ENCODE measurements at regions not wholly inside any gene's neighbourhood (a gene's known extent, or its start where the extent isn't known, plus 50 kb on each side); places are given as distances from the start of the nearest gene placed in this dataset.
"Not testable (repeated sequence)": the region's sequence is repeated elsewhere in the genome, so short reads cannot be mapped to it uniquely, and the experiment has no call there.

DNA sequence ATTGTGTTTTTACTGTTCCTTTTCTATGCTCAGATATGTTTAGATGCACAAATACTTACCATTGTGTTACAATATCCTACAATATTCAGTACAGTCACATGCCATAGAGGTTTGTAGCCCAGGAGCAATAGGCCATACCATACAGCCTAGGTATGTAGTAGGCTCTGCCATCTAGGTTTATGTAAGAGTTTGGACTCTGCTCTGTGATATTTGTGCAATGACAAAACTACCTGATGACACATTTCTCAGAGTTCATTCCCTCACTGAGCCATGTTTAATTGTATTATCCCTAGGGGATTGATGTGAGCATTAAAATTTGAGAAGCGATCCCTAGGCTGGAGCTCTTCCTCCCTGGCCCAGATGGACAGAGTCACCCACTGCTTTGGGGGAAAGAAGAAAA is 270.0 kb upstream of the PROK2 start:
- DNase-seq: no peak

DNA sequence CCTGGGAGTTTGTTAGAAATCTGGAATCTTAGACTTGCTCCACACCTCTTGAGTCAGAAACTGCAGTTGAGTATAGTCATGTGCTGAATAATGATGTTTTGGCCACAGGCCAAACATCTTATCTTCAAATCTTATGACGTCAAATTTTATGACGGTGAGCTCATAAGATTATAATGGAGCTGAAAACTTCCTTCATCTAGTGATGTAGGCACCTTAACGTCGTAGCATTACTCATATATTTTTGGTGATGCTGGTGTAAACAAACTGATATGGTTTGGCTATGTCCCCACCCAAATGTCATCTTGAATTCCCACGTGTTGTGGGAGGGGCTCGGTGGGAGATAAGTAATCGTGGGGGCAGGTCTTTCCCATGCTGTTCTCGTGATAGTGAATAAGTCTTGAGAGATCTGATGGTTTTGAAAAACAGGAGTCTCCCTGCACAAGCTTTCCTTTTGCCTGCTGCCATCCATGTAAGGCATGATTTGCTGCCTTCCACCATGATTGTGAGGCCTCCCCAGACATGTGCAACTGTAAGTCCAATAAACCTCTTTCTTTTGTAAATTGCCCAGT is 268.0 kb upstream of the PROK2 start:
- DNase-seq: no peak

DNA sequence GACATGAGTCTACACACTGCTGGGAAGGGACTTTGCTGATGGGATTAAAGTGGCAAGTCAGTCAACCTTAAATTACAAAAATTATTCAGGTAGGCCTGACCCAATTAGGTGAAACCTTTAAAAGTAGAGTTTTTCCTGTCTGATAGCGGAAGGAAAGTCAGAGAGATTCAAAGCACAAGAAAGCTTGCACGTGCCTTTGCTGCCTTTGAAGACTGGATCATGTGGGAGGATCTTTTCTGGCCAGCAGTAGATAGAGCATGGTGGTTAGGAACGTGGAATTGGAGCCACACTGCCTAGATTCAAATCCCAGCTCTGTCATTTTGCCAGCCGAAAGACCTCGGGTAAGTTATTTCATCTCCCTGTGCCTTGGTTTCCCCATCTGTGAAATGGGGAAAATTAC is 265.8 kb upstream of the PROK2 start:
- no peak for DNase-seq

DNA sequence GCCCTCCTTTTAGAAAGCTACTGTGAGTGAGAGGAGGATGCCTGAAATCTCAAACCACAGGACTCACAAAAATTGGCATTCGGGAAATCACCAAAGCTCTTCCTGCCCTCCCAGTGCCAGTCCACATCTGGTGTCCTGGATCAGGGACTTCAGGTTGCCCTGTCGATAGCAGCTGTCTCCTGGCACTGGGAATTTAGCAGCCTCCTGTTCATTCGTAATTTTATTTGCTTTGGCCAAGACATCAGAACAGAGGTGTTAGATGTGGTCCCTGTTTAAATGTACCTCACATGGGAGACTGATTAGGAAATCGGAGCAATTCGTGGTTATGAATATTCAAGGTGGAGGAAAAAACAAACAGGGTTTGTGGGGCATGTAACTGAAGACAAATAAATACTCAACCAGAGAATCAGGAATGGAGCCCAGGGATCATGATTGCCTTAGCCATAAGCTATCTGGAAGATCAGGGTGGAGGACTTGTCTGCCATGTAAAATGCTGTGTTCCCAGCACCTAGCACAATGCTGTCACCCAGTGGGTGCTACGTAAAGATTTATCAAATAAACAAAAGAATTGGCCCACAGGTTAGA is 265.2 kb upstream of the PROK2 start:
- DNase-seq: no peak

DNA sequence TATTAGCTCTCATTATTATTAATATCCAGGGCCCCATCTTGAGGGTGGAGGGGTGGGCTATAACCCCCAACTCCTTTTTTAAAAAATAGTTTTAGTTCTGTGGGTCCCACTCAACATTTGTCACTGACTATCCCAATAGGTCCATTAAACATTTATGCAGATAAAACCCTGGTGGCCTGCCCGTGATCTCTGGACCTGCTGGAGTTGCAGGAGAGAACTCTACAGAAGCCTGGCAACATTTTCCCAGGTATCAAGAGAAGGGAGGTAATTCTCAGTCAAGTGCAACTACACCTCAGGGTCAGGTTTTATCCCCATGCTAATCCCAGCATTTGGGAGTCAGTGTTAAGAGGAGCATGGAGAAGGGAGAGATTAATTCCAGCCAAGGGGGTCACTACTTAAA is 264.4 kb upstream of the PROK2 start:
- no peak for DNase-seq

DNA sequence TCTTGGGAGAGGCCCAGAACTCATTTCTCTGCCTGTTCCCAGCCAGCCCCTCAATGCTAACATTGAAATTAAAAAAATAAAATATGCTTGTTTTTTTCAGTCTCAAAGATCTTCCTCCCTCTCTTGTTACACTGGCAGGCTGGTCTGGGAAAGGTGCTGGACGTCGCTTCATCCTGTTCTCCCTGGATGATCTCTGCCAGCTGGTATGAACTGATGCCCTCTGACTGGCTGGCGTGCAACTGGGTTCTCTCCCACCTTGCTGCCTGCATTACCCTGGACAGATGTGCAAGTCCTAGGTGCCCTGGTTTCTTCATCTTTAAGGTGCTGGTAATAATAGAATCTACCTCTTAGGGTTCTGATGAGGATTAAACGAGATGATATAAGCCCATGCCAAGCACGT is 263.9 kb upstream of the PROK2 start:
- DNase-seq: no peak

DNA sequence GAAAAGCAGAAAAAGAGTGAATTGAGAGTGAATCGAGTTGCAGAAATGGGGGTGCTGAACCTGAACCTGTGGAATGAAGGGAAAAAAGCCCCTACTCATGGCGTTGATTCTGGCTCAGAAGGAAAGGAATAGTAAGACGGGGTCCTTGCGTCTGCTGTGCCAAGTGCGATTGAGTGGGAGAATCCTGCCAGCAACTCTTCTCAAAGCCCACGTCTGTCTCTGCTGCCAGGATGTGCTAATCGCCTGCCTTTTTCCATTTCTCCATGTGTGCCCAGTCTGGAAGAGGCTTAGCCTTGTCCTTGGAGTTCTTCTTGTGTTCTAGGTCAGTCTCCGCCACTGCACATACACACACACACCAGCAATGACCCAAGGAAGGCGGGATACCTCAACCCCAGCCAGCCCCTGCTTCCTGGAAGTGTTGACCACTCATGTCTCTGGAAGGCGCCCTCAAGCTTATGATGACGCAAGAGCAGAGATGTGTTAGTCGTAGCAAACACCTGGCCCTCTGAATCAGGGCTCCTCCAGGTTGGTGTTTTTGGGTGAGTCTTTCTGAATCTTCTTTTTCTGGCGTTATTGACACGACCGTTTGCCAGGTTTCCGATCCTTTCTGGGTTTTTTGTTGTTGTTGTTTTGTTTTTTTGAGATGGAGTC is 262.4 kb upstream of the PROK2 start:
- no peak for DNase-seq

DNA sequence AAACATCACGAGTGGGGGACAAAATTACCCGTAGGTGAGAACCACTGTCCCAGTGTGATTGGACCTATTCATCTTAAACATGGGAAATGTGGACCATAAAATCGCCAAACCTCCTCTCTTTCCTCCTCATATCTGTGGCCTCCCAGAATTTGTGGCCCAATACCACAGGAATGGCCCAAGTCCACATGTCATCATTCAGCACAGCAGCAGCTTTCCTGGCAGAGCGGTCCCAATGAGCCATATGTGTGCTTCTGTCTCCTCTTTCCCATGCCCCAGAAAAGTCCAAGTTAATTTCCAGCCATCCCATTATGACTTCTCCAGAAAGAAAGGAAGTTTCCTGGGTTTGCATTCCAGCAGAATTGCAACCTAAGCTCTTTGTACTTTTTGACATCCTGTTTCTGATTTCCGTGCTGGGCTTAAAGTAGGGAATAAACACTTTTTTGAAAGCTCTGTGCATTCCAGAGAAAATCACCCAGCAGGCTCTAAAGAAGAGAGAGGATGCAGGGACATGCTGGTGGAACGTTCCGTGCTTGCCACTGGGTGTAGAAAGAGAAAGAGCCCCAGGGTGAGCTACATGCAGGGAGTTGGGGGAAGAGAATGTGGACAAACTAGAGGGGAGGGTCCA is 259.4 kb upstream of the PROK2 start:
- DNase-seq: no peak

DNA sequence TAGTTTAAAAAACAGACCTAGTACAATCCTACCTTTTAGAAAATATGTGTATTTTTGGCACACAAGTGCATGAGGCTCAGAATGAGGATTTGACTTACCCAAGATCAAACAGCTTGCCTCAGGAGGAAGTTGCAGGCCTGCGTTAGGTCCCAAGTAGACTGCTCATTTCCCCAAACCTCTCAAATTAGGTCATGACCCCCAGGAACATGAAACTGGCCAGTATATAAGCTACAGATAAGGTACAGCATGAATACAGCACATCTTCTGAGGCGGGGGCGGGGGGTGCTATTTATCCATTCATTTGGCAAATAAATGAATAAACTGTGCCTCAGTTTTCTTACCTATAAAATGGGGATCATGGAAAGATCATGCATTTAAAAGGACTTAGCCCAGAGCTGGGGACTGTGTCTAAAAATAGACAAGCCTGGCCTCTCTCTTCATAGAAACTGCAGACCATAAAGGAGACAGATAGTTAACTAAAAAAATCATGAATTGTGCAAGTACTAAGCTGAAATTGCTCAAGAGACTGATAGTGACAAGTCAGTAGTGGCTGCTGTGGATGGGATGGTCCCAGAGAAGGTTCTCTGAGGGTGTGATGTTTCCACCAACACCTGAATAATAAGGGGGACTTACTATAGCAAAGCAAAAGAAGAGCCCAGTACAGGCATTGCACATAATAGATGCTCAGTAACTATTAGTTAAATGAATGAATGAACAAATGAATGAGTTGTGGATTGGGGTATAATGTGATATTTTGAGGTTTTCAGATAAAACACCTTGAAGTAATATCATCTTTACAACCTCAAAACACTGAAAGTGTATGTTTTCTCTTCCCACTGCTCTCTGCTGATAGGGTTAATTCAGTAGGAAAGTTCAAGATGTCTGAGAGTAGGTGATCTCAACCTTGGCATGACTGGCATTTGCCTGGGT is 258.5 kb upstream of the PROK2 start:
- DNase-seq: peak; percentile 93

DNA sequence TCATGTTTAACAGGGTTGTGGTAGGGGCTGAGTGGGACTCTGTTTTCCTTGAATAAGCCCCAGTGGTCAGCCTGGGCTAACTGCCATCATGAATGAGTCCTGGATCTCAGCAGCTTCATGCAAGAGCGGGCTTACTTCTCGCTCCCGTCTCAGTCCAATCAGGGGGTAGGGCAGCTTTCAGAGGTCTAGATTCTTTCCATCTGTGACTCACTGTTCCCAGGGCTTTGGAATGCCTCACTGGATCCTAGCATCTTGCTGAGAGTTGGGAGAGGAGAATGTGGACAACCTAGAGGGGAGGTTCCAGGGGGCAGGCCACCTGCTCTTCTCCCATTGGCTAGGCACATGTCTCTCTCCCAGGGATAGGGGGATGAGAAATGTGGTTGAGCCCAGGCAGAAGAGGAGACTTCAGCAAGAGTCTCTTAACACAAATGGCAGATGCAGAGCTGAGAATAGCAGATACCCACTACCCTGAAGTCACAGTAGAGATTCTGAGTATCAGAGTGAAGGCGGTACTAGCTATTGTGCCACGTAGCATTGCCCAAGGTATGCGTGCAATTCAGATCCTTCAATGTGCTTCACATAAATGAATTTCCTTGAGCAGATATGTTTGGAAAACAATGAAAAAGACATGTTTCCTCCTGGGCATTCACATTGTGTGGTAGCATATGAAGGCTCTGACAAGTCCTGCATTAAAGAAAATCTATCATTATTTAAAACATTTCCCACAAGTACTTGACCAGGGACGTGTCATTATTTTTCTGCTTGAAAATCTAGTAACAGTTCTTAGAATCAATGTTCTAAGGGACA is 257.7 kb upstream of the PROK2 start:
- DNase-seq: peak; percentile 57

DNA sequence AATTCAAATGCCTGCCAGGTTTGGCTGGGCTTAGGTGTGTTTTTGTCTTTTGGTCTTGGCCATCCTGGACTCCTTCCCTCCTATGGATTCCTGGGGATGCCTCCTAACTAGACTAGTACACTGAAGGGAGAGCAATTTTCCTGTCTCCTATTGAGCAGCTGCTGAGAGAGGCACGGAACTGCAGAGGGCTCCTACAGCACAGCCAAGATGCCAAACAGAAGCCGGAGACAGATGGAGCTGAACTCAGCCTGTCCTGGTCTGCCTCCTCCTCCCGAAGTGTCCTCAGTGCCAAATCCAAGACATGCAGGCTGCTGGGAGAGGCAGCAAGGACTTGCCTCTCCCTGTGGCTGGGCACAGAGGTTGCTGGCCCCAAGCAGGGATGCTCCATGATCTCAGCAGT is 256.6 kb upstream of the PROK2 start:
- no peak for DNase-seq

DNA sequence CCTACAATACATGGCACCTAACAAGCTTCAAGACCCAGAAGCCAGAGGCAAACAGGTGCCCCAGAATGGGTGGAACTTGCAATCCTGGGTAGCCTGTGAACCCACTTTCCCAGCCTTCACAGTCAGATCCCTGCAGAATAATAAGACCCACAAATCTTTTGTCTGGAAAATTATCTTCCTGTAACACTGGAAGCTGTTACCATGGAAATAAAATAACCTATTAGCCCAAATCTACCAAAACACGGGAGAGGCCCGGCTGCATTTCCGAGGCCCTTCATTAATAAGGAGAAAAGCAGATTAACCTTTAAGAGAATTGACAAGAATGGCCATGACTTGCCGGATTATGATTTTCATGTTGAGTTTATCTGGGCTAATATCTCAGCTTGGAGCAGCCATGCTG is 256.1 kb upstream of the PROK2 start:
- no peak for DNase-seq

DNA sequence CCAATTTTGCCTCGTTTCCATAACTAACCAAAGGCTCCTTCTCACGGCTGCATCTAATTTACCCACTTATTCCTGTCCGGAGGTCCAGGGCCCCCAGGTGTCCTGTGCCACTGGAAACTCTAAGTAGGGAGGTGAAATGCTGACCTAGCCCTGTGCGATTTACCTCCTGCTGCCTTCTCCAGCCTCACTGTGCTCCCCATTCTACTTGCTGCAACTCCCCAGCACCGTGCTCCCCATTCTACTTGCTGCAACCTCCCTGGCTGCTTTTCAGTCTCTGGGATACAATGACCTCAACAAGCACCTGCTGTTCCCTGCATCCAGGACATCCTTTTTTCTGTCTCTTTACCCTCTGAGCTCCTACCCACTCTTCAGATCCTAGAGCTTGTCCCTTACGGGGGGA is 254.7 kb upstream of the PROK2 start:
- no peak for DNase-seq

DNA sequence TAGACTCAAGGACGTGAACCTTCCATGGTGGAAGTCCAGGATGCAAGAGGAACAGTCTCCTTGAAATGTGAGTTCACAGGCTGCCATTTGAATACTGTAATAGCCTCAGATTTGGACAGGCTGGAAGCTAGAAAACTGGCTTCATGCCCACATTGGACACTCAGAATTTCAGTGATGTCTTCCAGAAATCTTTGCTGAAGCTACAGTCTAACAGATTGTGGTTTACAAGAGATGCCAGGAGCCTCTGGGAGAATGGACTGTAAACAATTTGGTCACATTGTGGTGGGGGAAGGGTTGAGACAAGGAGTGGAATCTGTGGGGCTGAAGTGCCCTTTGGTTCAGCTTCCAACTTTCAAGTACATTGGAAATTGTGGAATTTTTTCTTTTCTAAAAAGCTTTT is 252.0 kb upstream of the PROK2 start:
- no peak for DNase-seq

DNA sequence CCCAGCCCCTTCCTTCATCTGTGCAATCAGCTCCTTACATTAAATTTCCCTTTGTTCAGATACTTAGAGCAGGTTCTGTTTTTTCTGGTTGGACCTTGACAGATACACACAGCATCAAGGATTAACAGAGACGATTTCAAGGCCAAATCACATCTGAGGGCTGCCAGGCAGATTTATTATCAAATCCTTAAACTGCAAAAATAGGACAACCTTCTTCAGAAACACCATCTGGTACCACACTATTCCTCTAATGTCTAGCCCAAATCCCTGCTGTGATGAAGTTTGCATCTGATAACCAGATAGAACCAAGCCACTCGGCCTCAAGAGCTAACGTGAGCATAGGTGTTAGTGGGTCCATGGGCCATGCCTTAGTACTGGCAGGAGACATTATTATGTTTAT is 250.7 kb upstream of the PROK2 start:
- DNase-seq: no peak

DNA sequence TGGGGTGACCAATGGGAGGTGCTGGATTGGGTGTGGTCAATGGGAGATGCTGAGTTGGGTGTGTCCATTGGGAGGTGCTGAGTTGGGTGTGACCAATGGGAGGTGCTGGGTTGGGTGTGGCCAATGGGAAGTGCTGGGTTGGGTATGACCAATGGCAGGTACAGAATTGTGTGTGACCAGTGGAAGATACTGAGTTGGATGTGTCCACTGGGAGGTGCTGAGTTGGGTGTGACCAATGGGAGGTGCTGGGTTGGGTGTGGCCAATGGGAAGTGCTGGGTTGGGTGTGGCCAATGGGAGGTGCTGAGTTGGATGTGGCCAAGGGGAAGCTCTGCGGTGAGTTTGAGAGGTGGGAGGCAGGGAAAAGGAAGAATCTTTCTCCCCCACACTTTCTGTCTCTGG is 250.0 kb upstream of the PROK2 start:
- DNase-seq: peak; percentile 53

DNA sequence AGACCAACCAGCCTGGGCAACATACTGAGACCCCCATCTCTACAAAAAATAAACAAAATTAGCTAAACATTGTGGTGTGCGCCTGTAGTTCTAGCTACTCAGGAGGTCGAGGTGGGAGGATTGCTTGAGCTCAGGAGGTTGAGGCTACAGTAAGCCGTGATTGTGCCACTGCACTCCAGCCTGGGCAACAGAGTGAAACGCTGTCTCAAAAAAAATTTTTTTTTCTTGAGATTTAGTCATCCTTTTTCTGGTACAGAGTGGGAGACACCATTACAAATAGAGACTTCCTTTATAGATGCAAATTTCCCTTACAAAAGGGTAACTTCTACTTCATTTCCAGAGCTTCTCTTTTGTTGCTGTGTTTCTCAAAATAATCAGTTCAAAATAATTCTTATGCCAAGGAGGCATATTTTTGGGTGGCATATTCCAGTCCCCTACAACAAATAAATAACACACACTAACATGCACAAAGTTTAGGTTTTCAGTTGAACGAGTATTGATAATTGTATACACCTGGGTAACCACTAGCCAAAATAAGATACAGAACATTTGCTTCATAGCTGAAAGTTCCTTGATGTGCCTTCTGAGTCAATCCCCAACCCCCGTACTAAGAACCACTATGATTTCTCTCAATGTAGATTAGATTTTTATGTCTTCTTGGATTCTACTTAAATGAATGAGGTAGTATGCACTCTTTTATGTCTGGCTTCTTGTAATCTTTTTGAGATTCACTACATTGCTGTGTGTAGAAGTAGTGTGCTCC is 248.9 kb upstream of the PROK2 start:
- DNase-seq: peak; percentile 91

DNA sequence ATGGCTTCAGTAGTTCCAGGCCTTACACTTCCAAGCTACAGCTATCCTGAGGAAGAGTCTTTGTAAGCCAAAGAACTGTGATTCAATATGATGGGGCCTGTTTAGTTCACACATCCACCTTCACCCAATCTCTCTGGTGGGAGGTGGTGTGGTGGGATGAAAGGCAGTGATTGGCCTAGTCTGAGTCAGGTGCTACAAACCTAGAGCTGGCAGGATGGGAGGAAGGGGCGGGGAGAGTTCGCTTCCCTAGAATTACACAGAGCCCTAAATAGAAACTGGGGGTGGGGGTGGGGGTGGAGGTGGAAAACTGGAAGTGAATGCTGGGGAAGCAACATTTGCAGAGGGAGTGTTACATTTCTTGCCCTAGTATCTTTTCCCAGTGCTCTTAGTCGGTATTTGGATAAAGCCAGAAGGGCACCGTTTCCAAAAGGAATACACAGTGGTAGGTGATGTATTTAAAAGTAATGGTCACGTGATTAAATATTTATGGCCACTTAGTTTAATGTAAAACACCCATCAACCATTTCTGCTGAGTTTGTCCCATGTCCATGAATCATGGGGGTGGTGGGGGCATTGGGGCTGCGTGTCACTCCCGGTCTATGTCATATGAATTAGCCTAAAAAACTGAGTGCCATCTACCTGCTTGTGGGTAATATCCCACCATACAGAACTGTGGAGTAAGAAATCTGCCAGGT is 247.6 kb upstream of the PROK2 start:
- peak; percentile 87 for DNase-seq

DNA sequence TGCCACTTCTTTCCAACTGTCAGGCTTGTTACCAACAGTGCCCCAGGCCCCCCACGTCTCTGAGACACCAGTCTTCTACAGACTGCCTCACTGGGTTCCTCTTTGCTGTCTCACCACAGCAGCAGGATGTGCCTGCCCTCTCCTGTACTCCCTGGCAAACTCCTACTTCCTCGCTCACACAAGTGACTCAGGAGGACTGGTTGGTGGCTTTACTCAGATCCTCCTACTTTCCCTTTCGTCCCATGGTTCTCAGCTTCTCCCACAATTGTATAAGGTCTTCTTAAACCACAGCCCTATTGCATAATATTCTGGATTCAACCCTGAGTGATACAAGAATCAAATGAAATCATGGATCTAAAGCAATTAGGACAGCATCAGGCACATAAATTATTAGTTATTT is 246.6 kb upstream of the PROK2 start:
- DNase-seq: peak; percentile 98

DNA sequence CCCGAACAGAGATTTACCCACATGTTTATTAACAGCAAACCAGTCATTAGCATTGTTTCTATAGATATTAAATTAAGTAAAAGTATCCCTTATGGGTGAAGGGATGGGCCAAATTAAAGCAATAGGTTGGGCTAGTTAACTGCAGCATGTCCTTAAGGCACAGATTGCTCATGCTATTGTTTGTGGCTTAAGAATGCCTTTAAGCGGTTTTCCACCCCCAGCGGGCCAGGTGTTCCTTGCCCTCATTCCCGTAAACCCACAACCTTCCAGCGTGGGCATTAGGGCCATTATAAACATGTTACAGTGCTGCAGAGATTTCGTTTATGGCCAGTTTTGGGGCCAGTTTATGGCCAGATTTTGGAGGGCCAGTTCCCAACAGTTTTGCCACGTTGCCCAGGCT is 245.3 kb upstream of the PROK2 start:
- not testable (repeated sequence) for DNase-seq

DNA sequence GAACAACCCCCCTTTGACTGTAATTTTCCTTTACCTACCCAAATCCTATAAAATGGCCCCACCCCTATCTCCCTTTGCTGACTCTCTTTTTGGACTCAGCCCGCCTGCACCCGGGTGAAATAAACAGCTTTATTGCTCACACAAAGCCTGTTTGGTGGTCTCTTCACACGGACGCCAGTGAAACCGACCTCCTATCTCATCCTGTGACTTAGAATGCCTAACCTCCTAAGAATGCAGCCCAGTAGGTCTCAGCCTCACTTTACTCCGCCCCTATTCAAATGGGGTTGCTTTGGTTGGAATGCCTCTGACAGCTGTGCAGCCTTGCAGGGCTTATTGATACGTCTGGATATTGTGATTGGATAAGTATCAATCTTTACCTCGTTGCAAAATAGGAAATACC is 243.8 kb upstream of the PROK2 start:
- DNase-seq: not testable (repeated sequence)

All from inflammatory macrophage treated with lipopolysaccharide for 4 hours (primary cell).